ENCODE measurements at regions not wholly inside any gene's neighbourhood (a gene's known extent, or its start where the extent isn't known, plus 50 kb on each side); places are given as distances from the start of the nearest gene placed in this dataset.

- H3K9me3 ChIP-seq, result no peaks in the 10 kb centered on the region
- no TSS peak for BruUV-seq (replicated peaks)
- H3K4me1 ChIP-seq, result no peaks in the 10 kb centered on the region
- Mint-ChIP-seq H3K9me3 (ENCODE audit: unreplicated experiment) (peaks cover 10% of the 10 kb centered on the region), H3K27ac (ENCODE audit: unreplicated experiment) (no peak overlapping the region), H3K36me3 (ENCODE audit: insufficient read depth, unreplicated experiment) (no peaks in the 10 kb centered on the region), H3K4me1 (ENCODE audit: low read depth, unreplicated experiment) (no peaks in the 10 kb centered on the region), H3K27me3 (ENCODE audit: insufficient read depth, unreplicated experiment) (no peaks in the 10 kb centered on the region), H3K4me3 (ENCODE audit: unreplicated experiment) (no peak overlapping the region)
- no peak overlapping the region for H3K4me3 ChIP-seq (ENCODE audit: low read depth, low read length)
- H3K36me3 ChIP-seq (ENCODE audit: control insufficient read depth, insufficient read depth, low read length), result no peaks in the 10 kb centered on the region
- TF ChIP-seq CTCF (IDR thresholded peaks at IDR 0.05; ENCODE audit: insufficient read depth in 1 of 2, low read depth in 1 of 2, low read length in 1 of 2, severe bottlenecking in 1 of 2, unreplicated experiment in 1 of 2), result no peak
- DNase-seq, result no peak
- intact Hi-C loops (cut with micrococcal nuclease; ENCODE audit: unreplicated experiment), result no loop called here
- CTCF ChIA-PET, result no interaction called here
- H3K27me3 ChIP-seq (replicated peaks; ENCODE audit: control insufficient read depth, insufficient read depth, low read length), result no peaks in the 10 kb centered on the region
- POLR2A ChIA-PET, result no interaction called here
These were observed 1449.4 kb downstream of the CDH11 start for GRCh38 chr16:63672493-63672892.

- intact Hi-C loops (cut with micrococcal nuclease; ENCODE audit: unreplicated experiment), result loop anchor here (10.0 kb wide), 1 partner anchor 48 kb away; no protein-coding TSS in a partner anchor
- no peak overlapping the region for H3K4me3 Mint-ChIP-seq (ENCODE audit: unreplicated experiment)
- Histone ChIP-seq H3K4me1 (no peaks in the 10 kb centered on the region), H3K36me3 (ENCODE audit: control insufficient read depth, insufficient read depth, low read length) (no peaks in the 10 kb centered on the region), H3K4me3 (ENCODE audit: low read depth, low read length) (no peak overlapping the region), H3K27me3 (replicated peaks; ENCODE audit: control insufficient read depth, insufficient read depth, low read length) (no peaks in the 10 kb centered on the region), H3K9me3 (no peaks in the 10 kb centered on the region; the same call in 1 of the 2 replicates)
- H3K27me3 Mint-ChIP-seq (ENCODE audit: insufficient read depth, unreplicated experiment), result no peaks in the 10 kb centered on the region
- H3K4me1 Mint-ChIP-seq (ENCODE audit: low read depth, unreplicated experiment), result no peaks in the 10 kb centered on the region
- H3K9me3 Mint-ChIP-seq (ENCODE audit: unreplicated experiment), result no peaks in the 10 kb centered on the region
- H3K27ac Mint-ChIP-seq (ENCODE audit: unreplicated experiment), result no peak overlapping the region
- no peak for TF ChIP-seq CTCF (IDR thresholded peaks at IDR 0.05; ENCODE audit: insufficient read depth in 1 of 2, low read depth in 1 of 2, low read length in 1 of 2, severe bottlenecking in 1 of 2, unreplicated experiment in 1 of 2)
- DNase-seq, result no peak
- CTCF ChIA-PET, result no interaction called here
- BruUV-seq (replicated peaks), result no TSS peak
- POLR2A ChIA-PET, result no interaction called here
- no peaks in the 10 kb centered on the region for H3K36me3 Mint-ChIP-seq (ENCODE audit: insufficient read depth, unreplicated experiment)
These were observed 1458.7 kb downstream of the CDH11 start for GRCh38 chr16:63663155-63663554.

GRCh38 chr16:63655846-63656245 is 1466.0 kb downstream of the CDH11 start:
- H3K27me3 ChIP-seq (replicated peaks; ENCODE audit: control insufficient read depth, insufficient read depth, low read length), result no peaks in the 10 kb centered on the region
- no peaks in the 10 kb centered on the region for H3K4me1 ChIP-seq
- no peak overlapping the region for H3K4me3 ChIP-seq (ENCODE audit: low read depth, low read length)
- H3K9me3 ChIP-seq, result no peaks in the 10 kb centered on the region; the same call in 1 of the 2 replicates
- ChIA-PET POLR2A (no interaction called here), CTCF (no interaction called here)
- Mint-ChIP-seq H3K4me1 (ENCODE audit: low read depth, unreplicated experiment) (no peaks in the 10 kb centered on the region), H3K27me3 (ENCODE audit: insufficient read depth, unreplicated experiment) (no peaks in the 10 kb centered on the region), H3K4me3 (ENCODE audit: unreplicated experiment) (no peak overlapping the region), H3K27ac (ENCODE audit: unreplicated experiment) (no peak overlapping the region), H3K9me3 (ENCODE audit: unreplicated experiment) (no peaks in the 10 kb centered on the region), H3K36me3 (ENCODE audit: insufficient read depth, unreplicated experiment) (no peaks in the 10 kb centered on the region)
- TF ChIP-seq CTCF (IDR thresholded peaks at IDR 0.05; ENCODE audit: insufficient read depth in 1 of 2, low read depth in 1 of 2, low read length in 1 of 2, severe bottlenecking in 1 of 2, unreplicated experiment in 1 of 2), result no peak
- BruUV-seq (replicated peaks), result no TSS peak
- intact Hi-C loops (cut with micrococcal nuclease; ENCODE audit: unreplicated experiment), result no loop called here
- H3K36me3 ChIP-seq (ENCODE audit: control insufficient read depth, insufficient read depth, low read length), result no peaks in the 10 kb centered on the region
- no peak for DNase-seq
